Hepatocyte (in vitro differentiated cells): ENCODE measurements at regions not wholly inside any gene's neighbourhood (a gene's known extent, or its start where the extent isn't known, plus 50 kb on each side); places are given as distances from the start of the nearest gene placed in this dataset.

Source experiments
- DNase-seq: peaks from one replicate; pipeline ENCODE4 v3.0.0-alpha.2; 2016; ENCODE audit warnings: low spot score
- H2AFZ ChIP-seq: fragments of 200-600 bp; sonication (generic); 2 replicates; pipeline ENCODE4 v1.6.0; 2016; ENCODE audit warnings: antibody characterized with exemption, mild to moderate bottlenecking
- H3K27ac ChIP-seq: fragments of 200-600 bp; sonication (generic); 2 replicates; pipeline ENCODE4 v1.5.1; 2016; ENCODE audit warnings: mild to moderate bottlenecking
- H3K27me3 ChIP-seq: fragments of 200-600 bp; sonication (generic); 2 replicates; pipeline ENCODE4 v1.6.1; 2016
- H3K36me3 ChIP-seq: fragments of 200-600 bp; sonication (generic); replicated peaks from 2 replicates; pipeline ENCODE4 v1.5.1; 2016; ENCODE audit warnings: low read depth; ENCODE audit not compliant: insufficient read depth
- H3K4me1 ChIP-seq: fragments of 200-600 bp; sonication (generic); 2 replicates; pipeline ENCODE4 v1.5.1; 2016; ENCODE audit warnings: mild to moderate bottlenecking, moderate library complexity; ENCODE audit not compliant: insufficient read depth
- H3K4me2 ChIP-seq: fragments of 200-600 bp; sonication (generic); 2 replicates; pipeline ENCODE4 v1.6.0; 2016
- H3K4me3 ChIP-seq: fragments of 200-600 bp; sonication (generic); 2 replicates; pipeline ENCODE4 v1.5.1; 2016; ENCODE audit warnings: mild to moderate bottlenecking
- H3K79me2 ChIP-seq: fragments of 200-600 bp; sonication (generic); 2 replicates; pipeline ENCODE4 v1.6.0; 2017; ENCODE audit warnings: mild to moderate bottlenecking
- H3K9me2 ChIP-seq: fragments of 200-600 bp; sonication (generic); replicated peaks from 2 replicates; pipeline ENCODE4 v1.6.0; 2017; ENCODE audit warnings: mild to moderate bottlenecking; ENCODE audit not compliant: insufficient read depth
- H3K9me3 ChIP-seq: fragments of 200-600 bp; sonication (generic); 2 replicates; pipeline ENCODE4 v1.5.1; 2016; ENCODE audit warnings: low read depth, mild to moderate bottlenecking
- H4K20me1 ChIP-seq: fragments of 200-600 bp; sonication (generic); 2 replicates; pipeline ENCODE4 v1.6.0; 2016; ENCODE audit warnings: mild to moderate bottlenecking; ENCODE audit not compliant: insufficient read depth, poor library complexity, severe bottlenecking
- CTCF ChIP-seq: fragments of 200-600 bp; sonication (generic); IDR thresholded peaks from 2 replicates; pipeline ENCODE4 v1.5.1; 2016; ENCODE audit warnings: antibody characterized with exemption, mild to moderate bottlenecking; ENCODE audit not compliant: poor library complexity
- EZH2 ChIP-seq: fragments of 200-600 bp; sonication (generic); IDR thresholded peaks from 2 replicates; pipeline ENCODE4 v1.6.1; 2016; ENCODE audit warnings: antibody characterized with exemption, mild to moderate bottlenecking, borderline replicate concordance
- EZH2phosphoT487 ChIP-seq: fragments of 200-600 bp; sonication (generic); IDR thresholded peaks from one replicate; pipeline ENCODE4 v1.6.1; 2018; ENCODE audit warnings: antibody characterized with exemption, mild to moderate bottlenecking, low read depth, moderate library complexity; ENCODE audit not compliant: unreplicated experiment, severe bottlenecking
- WGBS: methylation state at CpG from one replicate; pipeline ENCODE4 v1.1.6; 2016; ENCODE audit warnings: low lambda C conversion rate; ENCODE audit errors: missing lambda C conversion rate; 5-methylcytosine and 5-hydroxymethylcytosine counted together

- Histone ChIP-seq H3K4me2 (no peak overlapping the region), H3K4me3 (no peak overlapping the region), H3K79me2 (no peaks in the 10 kb centered on the region), H2AFZ (no peak overlapping the region), H4K20me1 (no peaks in the 10 kb centered on the region), H3K36me3 (no peaks in the 10 kb centered on the region), H3K4me1 (no peaks in the 10 kb centered on the region), H3K27ac (no peak overlapping the region), H3K9me3 (peaks cover 8% of the 10 kb centered on the region), H3K27me3 (no peaks in the 10 kb centered on the region), H3K9me2 (no peaks in the 10 kb centered on the region)
- TF ChIP-seq EZH2phosphoT487: no peak
- TF ChIP-seq CTCF: no peak
- TF ChIP-seq EZH2: no peak
- DNase-seq: no peak
- 97% methylated on average over 4 of the region's 4 CpGs for WGBS
Measured at GRCh38 chr20:47427746-47428145, 71.2 kb upstream of the ZMYND8 start.

GRCh38 chr20:47428164-47428563 lies 71.7 kb upstream of the ZMYND8 start:
- Histone ChIP-seq H3K27ac (no peak overlapping the region), H3K79me2 (no peaks in the 10 kb centered on the region), H3K36me3 (no peaks in the 10 kb centered on the region), H3K9me3 (peaks cover 8% of the 10 kb centered on the region), H3K4me3 (no peak overlapping the region), H3K9me2 (no peaks in the 10 kb centered on the region), H3K27me3 (no peaks in the 10 kb centered on the region), H2AFZ (no peak overlapping the region), H3K4me1 (no peaks in the 10 kb centered on the region), H3K4me2 (no peak overlapping the region), H4K20me1 (no peaks in the 10 kb centered on the region)
- no peak for TF ChIP-seq EZH2
- no peak for TF ChIP-seq EZH2phosphoT487
- no peak for TF ChIP-seq CTCF
- WGBS: 82% methylated on average over 3 of the region's 3 CpGs
- DNase-seq: no peak

GRCh38 chr20:47428851-47429336 lies 72.4 kb upstream of the ZMYND8 start:
- Histone ChIP-seq H3K36me3 (no peaks in the 10 kb centered on the region), H3K79me2 (no peaks in the 10 kb centered on the region), H3K4me1 (no peaks in the 10 kb centered on the region), H3K4me2 (no peak overlapping the region), H3K27me3 (no peaks in the 10 kb centered on the region), H4K20me1 (no peaks in the 10 kb centered on the region), H3K4me3 (no peak overlapping the region), H3K27ac (no peak overlapping the region), H3K9me3 (peaks cover 8% of the 10 kb centered on the region), H3K9me2 (no peaks in the 10 kb centered on the region), H2AFZ (no peak overlapping the region)
- TF ChIP-seq CTCF (no peak), EZH2phosphoT487 (no peak), EZH2 (no peak)
- DNase-seq: no peak
- WGBS: 89% methylated on average over 4 of the region's 4 CpGs

- WGBS: 90% methylated on average over 3 of the region's 3 CpGs
- Histone ChIP-seq H3K79me2 (no peaks in the 10 kb centered on the region), H3K9me2 (no peaks in the 10 kb centered on the region), H3K27ac (no peak overlapping the region), H3K4me3 (no peak overlapping the region), H2AFZ (no peak overlapping the region), H3K36me3 (no peaks in the 10 kb centered on the region), H4K20me1 (no peaks in the 10 kb centered on the region), H3K27me3 (no peaks in the 10 kb centered on the region), H3K9me3 (peaks cover 8% of the 10 kb centered on the region), H3K4me2 (no peak overlapping the region), H3K4me1 (no peaks in the 10 kb centered on the region)
- no peak for DNase-seq
- no peak for TF ChIP-seq EZH2phosphoT487
- TF ChIP-seq CTCF: no peak
- no peak for TF ChIP-seq EZH2
Measured at GRCh38 chr20:47429409-47429808, 72.3 kb upstream of the NCOA3 start.
